Brain pericyte (primary cell): ENCODE measurements at regions not wholly inside any gene's neighbourhood (a gene's known extent, or its start where the extent isn't known, plus 50 kb on each side); places are given as distances from the start of the nearest gene placed in this dataset.
"Not testable (repeated sequence)": the region's sequence is repeated elsewhere in the genome, so short reads cannot be mapped to it uniquely, and the experiment has no call there.

Experiments
- DNase-seq: peaks from one replicate; pipeline ENCODE4 v3.0.0-alpha.2; 2012; ENCODE audit warnings: low read depth, low spot score

DNA sequence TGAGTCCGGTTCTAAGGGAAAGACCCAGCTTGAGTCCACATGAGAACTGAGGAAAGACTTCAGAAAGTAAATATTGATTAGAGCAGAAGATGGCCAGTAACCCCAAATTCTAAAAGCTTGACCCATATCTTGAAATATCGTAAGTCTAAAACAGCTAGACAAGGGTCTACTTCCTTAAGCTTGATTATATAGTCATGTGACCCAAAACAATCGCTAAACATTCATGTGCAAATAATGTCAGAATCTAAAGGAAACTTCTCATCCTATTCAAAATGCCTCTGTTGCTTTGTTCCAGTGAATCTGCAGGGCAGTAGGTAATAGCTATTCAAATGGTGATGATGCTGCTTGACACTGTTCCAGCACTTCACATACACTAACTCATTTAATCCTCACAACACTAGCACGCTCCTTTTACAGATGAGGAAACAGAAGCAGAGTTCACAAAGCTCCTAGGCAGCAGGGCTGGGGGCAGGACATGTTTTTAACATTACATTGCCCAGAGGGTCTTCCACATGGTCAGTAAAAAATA lies 52.6 kb downstream of the TCF20 start:
- DNase-seq = no peak

DNA sequence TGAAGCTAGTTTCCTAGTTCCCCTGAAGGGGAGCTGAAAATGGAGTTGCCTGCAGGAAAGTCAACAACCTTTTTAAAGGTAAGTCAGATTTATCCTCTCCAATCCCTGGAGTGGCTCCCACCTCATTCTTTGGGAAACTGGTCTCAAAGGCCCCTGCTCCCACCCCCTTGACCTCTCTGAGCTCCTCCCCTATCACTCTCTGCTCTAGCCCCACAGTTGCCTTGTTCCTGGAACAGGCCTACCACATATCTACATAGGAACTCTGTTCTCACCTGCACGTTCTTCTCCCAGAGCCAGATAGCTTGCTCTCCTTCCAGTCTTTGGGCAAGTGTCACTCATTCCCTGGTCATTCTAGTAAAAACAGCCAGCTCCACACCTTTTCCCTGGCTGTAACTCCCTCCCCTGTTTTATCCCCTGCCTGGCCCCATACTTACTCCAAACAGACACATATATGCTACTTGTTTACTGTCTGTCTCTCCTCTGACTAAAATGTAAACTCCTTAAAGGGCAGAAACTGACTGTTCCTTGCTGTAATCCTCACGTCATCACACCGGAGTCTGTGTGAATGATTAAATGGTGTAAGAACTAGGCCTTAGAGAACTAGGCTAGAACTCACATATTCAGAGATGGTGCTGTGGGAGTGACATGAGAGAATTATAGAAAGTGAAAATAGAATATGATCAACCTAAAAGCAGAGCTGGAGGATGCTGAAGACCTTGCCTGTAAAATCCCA lies 53.3 kb downstream of the TCF20 start:
- no peak for DNase-seq

DNA sequence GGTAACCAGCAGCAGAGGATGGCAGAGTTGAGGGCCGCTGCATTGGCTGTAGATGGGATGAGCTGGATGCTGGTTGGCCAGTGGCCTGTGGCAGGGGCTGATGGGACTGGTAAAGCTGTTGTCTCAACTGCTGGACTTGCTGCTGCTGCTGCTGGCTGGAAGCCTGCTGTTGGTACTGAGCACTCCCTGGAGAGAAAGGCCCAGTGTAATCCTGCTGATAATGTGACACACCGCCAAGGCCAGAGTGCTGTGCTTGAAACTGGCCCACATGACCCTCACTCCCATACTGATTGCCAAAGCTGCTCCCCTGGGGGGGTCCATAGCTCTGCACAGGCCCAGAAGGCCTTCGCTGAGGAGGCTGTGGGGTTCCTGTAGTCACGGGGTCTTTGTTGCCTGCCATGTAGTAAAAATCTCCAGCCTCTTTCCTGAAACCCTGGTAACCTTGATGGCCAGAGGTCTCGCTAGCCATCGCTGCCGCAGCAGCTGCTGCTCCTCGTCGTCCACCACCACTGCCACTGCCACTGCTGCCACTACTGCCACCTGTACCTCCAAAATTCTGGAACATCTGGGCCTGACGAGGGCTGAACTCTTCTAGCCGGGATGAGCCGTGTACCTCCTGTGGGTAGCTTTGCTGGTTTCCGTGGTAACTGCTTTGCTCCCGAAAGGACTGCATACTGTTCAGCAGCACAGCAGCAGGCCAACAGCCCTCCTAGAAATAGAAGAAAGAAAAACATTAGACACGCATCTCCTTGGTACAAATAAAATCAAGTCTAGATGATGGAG lies 55.6 kb downstream of the TCF20 start:
- peak; percentile 55 for DNase-seq

DNA sequence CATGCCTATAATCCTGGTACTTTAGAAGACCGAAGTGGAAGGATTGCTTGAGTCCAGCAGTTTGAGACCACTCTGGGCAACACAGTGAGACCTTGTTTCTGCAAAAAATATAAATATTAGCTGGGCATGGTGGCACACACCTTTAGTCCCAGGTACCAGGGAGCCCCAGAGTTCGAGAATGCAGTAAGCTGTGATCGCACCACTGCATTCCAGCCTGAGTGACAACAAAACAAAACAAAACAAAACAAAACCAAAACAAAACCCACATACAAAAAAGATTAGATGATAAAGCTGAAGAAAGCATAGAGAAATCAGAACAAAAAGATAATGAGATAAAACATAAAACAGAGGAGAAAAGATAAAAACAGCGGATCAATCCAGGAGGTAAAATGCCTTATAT lies 62.1 kb downstream of the TCF20 start:
- no peak for DNase-seq

DNA sequence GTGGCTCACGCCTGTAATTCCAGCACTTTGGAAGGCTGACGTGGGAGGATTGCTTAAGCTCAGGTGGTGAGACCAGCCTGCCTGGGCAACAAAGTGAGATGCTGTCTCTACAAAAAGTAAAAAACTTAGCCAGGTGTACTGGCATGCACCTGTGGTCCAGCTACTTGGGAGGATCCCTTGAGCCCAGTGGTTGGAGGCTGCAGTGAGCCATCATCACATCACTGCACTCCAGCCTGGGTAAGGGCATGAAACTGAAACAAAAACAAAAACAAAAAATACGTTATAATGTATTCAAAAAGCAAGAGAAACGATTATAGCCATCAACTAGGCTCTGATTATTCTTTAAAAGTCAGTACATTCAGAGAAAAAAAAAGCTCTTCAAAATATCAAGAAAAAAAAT lies 62.5 kb downstream of the TCF20 start:
- no peak for DNase-seq

DNA sequence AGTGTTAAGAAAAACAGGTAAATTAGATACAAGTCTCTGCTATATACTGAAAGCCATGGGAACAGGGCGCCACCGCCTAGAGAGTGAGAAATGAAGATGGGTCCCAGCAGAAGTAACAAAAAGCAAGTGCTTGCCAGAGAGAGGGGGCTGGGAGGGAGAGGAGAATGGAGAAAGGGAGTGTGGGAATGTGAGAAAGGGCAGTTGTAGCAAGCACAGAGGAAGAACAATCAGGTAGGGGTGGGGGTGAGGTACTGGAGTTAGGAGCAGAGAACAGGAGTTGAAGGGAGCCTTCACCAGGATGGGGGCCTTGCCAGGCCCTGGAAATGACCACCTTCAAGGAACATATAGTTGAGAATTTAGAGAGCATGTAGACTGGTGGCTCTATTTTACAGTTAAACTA lies 66.8 kb downstream of the TCF20 start:
- no peak for DNase-seq

DNA sequence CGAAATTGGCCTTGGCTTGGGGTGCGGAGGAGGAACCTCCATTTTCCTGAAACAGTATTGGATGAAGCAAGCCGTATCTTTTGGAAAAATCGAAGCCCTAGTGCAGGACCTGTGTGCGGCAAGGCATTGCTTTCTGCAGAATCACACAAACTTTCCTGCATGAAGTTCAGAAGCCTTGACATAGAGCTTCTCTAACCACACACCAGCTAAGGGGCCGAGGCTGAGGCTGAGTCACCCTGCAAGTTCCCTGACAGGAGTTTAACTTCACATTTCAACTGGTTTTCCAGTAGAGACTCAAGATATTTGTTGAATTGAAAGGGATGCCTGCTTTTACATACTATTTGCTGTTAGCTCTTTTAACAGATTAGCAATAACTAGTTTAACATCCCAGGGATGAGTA lies 67.8 kb downstream of the TCF20 start:
- no peak for DNase-seq

DNA sequence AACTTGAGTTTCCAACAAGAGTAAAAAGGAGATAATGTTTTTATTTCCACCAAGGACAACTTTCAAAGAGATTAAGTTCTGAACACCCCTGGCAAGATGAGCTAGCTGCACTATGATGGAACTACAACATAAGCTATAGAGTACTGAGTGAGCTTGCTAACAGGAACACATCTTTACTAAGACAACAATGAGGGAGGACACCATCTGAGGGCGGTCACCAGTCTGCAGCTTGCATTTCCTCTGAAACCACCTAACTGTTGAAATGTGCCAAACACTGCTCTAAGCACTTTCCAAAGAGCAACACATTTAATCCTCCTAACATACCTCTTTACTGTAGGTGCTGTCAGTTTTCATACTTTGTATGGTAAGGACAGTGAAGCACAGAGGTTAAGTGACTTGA lies 68.4 kb downstream of the TCF20 start:
- no peak for DNase-seq

DNA sequence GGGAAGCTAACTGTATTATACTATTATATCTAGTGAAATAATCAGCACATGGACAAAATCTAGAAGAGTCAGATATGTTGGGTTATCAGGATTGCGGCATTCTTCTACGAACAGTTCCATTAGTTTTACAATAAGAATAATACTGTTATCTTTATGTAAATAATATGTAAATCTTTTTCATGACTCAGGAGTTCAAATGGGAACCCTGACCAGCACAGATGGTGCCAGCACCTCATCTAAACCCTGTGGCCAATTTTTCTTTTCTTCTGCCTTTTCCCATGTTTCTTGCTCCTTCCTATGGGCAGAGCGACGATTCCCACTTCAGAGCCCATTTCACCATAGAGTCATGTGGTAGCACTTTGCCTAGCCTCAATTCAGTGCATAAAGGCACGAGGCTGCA lies 68.4 kb upstream of the CYP2D6 start:
- no peak for DNase-seq

DNA sequence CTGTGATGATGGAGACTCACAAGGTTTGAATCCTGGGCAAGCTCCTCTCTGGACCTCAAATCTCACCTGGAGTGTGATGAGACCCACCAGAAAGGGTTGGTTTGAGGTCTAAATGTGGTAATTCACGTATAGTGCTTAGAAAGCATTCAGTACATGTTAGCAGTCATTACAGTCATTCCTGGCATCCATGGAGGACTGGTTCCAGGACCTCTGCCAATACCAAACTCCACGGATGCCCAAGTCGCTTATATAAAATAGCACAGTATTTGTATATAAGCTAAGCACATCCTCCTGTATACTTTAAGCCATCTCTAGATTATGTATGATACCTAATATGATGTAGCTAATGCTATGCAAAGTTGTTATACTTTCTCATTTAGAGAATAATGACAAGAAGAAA lies 67.6 kb upstream of the CYP2D6 start:
- no peak for DNase-seq

DNA sequence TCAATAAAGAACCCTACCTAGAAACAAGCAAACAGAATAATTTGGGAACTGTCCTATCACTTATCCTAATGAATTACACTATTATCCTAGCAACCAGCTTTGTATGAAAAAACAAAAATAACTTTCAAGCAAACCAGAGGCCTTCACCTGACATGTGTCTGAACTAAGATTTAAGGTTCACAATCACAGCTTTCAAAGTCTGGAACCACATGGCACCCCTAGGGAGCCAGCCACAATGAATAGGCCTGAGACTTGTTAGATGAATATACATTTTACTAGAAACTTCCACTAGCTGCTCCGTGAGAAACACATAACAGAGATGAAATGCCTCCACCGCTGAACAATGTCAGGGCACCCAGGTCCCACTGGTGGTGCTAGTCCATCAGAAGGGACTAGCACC lies 65.8 kb upstream of the CYP2D6 start:
- DNase-seq = no peak

DNA sequence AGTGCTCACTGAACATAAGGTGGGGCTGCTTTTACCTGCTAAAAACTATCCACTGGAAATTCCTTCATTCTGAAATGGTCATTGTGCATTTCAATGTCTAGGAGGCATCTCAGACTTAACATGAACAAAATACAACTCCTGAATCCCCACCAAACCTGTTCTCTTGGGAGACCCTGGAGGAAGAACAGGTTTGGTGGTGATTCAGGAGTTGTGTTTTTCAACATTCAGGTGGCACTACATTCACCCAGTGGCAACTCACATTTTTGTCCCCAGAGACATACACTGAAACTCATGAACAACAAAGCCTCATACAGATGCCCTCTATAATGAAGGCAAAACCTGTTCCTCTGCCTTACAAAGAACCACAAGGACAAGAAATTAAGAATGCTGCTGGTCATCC lies 64.3 kb upstream of the CYP2D6 start:
- DNase-seq = no peak

DNA sequence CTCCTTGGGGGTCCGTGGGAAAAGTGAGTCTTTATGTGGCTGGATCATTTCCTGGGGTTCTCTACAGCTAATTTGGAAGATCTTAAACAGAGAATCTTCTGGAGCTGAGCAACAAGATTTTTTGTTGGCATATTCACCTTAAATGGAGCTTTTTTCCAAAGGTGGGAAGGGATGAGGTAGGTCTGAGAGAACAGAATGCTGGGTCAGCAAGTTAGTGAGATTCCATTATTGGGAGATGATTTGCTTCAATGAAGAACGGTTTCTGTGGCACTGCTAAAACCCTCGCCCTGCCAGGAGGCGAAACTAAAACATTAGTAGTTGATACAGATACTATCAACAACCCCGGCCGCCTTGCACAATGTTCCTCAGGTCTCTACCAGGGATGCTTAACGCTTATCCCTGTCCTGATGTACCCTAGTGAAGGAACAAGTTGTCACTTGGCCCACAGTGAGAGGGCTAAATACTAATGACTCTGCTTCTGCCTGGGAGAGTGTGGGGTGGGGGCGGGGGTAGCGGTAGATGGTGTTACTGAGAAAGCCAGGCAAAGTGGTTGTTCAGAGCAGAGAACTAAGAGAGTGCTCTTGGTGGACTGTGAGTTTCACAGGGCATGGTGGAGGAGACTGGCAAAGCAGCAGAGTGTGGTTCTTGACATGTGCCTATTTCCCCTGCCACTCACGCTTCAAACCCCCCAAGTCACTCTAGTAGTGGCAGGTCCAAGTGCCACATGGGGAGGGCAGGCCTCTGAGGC lies 63.7 kb upstream of the CYP2D6 start:
- no peak for DNase-seq

DNA sequence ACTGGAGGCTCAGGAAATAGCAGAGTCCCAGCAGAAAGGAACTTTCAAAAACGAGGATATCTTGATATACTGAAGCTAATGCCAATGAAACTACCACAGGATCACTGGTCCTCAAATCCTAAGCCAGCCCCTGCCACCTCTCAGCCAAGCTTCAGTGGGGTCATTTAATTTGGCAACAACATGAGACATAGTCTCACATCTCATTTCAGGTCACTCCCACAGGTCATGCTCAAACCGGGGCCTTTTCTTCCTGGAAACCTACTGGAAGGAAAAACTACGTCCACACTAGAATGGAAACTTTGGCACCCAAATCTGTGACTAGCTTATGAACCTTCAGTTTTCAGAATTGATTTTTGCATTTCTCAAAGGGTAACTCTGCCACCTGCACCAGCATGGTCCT lies 61.9 kb upstream of the CYP2D6 start:
- DNase-seq = no peak

DNA sequence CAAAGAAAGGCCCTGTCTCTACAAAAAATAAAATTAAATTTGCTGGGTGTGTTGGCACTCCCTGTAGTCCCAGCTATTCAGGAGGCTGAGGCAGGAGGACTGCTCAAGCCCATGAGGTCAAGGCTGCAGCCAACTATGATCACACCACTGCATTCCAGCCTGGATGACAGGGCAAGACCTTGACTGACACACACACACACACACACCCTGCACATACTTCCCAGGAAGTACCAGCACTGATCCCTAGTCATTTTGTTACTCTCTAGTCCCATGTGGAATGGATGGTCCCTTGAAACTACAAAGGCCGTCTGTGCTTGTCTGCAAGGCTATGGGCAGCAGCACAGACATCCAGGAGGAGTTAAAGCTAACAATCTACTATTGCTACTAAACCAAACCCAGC lies 59.7 kb upstream of the CYP2D6 start:
- no peak for DNase-seq

DNA sequence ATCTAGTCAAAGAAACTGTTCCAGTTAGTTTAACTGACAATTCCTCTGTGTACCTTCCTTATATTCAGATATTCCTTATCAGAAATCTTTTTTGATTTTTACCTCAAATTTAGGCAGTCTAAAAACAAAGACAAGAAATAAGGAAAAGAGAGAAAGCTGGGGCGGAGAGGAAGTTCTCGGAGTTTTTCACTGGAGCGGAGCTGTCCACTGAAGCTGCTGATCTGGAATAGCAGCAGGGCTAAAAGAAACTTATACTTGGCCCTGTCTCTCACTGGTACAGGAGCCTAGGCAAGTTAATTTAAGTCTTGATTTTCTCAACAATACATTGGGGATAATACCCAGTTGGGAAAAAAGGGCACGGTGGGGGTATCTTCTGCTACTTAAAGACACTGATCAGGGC lies 59.2 kb upstream of the CYP2D6 start:
- DNase-seq = no peak

DNA sequence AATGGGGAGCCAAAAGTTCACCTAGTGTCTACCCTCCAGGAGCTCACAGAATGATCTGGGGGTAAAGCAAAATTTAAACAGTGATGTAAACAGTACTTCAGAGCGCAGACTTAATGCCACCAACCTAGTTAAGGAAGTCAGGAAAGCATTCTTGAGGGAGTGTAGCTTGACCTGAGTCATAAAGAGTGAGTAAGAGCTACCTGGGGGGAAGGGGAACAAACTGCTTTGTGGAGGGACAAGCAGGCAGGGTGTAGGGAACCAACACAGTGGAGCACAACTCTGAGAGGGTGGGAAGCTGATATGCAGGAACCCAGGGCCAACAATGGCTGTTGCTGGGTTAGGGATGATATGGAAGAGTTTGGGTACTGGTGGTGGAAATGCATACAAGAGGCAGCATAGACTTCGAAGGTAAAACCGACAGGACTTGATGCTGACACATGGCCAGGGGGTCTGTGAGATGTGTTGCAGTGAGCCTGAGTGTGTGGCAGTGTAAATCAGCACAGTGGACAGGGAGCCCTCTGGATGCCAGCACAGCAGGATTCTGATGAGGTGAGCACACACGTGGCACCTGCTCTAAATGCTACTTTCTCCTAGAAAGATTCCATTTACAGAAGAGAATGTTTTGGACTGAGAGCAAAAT lies 58.3 kb upstream of the CYP2D6 start:
- no peak for DNase-seq

DNA sequence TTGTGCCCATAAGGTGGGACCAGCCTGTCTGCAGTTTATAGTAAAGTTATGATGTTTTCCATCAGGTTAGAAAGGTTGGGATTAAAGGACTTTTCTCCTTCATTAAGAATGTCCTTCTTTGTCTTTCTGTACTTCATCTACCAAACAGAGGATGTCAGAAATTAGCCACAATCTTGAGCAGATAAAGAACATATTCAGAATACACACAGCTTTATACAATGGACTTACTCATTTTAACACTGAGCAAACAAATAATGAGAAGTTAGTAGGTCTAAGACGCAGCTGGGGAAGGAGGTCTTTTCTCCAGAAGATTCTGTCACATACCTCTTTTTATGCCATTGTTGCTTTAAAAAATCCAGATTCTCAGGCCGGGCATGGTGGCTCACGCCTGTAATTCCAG lies 57.0 kb upstream of the CYP2D6 start:
- no peak for DNase-seq

DNA sequence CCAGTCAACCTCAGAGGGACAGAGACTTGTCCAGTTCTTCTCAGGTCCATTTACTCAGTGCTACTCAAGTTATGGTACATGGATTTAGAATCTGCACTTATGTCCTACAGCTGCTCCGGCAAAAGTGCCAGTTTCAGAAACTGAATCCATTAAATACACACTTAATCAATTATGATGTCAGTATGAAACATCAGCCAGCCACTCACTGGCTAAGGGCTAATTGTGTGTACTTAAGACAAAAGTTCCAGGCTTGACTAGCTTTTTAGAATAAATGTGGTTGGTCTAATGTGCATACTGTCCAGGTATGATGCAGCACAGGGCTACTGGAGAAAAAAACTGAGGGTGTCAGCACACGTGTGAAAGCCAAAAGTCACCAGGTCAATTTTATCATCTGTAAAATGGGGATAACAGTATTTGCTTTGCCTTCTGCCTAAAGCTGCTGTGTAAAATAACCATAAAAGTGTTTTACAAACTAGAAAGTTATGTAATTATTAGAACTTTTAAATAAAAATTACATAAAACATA lies 55.4 kb upstream of the CYP2D6 start:
- no peak for DNase-seq

DNA sequence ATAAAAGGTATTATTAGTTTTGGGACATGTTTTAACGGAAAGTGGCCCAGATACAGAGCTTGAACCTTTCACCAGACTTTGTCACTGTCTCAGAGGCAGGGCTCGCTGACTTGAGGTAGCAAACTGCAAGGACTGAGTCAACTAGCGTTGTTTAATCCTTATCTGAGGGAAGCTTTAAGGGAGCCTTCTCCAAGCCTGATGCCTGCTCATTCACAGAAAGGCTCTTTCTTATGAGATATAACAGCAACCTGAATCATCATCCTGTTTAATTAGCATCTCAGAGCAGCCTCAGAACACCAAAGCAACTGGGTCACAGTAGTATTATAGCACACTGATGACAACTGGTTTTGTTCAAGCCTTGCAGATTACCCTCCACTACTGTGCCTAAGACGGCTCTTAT lies 54.2 kb upstream of the CYP2D6 start:
- no peak for DNase-seq

DNA sequence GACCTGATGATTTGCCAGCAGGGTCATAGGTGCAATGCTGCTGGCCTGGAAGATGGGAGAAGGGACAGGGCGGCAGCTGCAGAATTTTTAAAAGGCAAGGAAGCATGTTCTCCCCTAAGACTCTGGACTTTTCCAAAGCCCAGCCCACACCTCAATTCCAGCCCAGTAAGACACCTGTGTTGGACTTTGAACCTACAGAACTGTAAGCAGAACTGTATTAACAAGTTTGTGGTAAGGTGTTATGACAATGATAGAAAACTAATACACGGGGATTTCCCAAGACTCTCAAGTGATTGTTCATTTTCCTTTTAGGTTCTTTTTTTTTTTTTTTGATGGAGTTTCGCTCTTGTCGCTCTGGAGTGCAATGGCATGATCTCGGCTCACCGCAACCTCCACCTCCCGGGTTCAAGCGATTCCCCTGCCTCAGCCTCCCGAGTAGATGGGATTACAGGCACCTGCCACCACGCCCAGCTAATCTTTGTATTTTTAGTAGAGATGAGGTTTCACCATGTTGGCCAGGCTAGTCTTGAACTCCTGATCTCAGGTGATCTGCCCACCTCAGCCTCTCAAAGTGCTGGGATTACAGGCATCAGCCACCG lies 53.0 kb upstream of the CYP2D6 start:
- not testable (repeated sequence) for DNase-seq
